Fibroblast of the aortic adventitia (primary cell): ENCODE measurements at regions not wholly inside any gene's neighbourhood (a gene's known extent, or its start where the extent isn't known, plus 50 kb on each side); places are given as distances from the start of the nearest gene placed in this dataset.

ENCODE experiments used
- DNase-seq: peaks from one replicate; pipeline ENCODE4 v3.0.0-alpha.2; 2010; ENCODE audit warnings: low read depth
- H3K4me3 ChIP-seq: 2 replicates; pipeline ENCODE4 v1.5.1; 2011; ENCODE audit warnings: low read depth, mild to moderate bottlenecking, control low read depth, low read length, moderate library complexity
- TF ChIP-seq, protein P1 (sequence below): IDR thresholded peaks from 2 replicates; pipeline ENCODE4 v1.5.1; 2011; ENCODE audit warnings: mild to moderate bottlenecking, low read length, control low read depth, inconsistent platforms; ENCODE audit not compliant: insufficient read depth

DNA sequence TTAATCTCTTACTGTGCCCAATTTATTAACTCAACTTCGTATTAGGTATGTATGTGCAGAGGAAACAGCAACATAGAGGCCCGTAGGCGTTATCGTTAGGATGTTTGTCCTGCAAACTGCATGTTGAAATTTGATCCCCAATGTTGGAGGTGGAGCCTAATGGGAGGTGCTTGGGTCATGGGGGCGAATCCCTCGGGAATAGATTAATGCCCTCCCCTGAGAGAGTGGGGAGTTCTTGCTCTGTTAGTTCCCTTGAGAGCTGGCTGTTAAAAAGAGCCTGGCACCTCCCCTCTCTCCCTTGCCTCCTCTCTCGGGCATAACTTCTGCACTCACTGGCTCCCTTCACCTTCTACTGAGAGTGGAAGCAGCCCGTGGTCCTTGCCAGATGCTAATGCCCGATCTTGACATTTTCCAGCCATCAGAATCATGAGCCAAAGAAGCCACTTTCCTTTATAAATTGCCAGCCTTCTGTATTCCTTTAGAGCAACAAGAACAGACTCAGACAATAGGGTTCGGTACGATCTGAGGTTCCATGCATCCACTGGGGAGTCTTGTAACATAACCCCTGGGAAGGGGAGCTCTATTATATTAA is 149.0 kb upstream of the RAB4A start:
- no peak for DNase-seq
- TF ChIP-seq, protein P1, sequence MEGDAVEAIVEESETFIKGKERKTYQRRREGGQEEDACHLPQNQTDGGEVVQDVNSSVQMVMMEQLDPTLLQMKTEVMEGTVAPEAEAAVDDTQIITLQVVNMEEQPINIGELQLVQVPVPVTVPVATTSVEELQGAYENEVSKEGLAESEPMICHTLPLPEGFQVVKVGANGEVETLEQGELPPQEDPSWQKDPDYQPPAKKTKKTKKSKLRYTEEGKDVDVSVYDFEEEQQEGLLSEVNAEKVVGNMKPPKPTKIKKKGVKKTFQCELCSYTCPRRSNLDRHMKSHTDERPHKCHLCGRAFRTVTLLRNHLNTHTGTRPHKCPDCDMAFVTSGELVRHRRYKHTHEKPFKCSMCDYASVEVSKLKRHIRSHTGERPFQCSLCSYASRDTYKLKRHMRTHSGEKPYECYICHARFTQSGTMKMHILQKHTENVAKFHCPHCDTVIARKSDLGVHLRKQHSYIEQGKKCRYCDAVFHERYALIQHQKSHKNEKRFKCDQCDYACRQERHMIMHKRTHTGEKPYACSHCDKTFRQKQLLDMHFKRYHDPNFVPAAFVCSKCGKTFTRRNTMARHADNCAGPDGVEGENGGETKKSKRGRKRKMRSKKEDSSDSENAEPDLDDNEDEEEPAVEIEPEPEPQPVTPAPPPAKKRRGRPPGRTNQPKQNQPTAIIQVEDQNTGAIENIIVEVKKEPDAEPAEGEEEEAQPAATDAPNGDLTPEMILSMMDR, result no peak
- no peak overlapping the region for H3K4me3 ChIP-seq

DNA sequence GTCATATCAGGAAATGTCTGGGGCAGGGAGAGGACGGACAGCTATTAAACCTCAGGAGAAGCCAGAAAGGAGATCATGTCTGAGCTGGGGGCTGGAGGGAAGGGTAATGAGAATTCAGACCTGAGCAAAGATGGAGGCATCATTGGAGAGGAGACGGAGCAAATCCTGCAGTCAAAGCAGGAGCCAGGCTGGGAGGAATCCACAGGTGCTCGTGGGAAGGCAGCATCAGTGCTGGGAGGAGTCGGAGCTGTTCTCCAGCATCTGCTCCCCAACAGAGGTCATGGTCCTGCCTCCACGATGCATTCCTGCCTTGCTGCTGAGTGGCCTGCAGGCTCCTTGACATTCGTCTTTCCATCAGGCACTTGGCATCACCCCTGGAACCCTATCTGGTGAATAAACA is 148.3 kb upstream of the RAB4A start:
- no peak for DNase-seq
- TF ChIP-seq, protein P1, result no peak
- H3K4me3 ChIP-seq, result no peak overlapping the region

DNA sequence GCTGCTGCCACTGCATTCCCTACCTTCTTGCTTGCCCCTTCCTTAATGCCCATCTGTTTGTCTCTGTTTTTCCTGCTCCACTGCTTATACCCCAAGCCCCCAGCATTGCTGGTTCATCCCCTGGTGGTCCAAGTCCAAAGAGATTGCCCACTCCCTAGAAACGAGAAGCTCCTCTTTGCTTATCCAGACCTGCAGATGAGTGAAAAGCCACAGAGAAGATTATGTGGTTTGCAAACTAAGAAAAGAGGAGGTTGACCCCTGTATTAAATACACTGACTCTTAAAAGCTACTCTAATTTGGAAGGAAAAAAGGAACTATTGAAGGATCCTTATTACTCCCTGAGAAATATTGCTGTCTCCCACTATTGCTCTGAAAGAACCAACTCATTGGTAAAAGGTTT is 146.8 kb upstream of the RAB4A start:
- DNase-seq, result no peak
- no peak overlapping the region for H3K4me3 ChIP-seq
- TF ChIP-seq, protein P1, result no peak

DNA sequence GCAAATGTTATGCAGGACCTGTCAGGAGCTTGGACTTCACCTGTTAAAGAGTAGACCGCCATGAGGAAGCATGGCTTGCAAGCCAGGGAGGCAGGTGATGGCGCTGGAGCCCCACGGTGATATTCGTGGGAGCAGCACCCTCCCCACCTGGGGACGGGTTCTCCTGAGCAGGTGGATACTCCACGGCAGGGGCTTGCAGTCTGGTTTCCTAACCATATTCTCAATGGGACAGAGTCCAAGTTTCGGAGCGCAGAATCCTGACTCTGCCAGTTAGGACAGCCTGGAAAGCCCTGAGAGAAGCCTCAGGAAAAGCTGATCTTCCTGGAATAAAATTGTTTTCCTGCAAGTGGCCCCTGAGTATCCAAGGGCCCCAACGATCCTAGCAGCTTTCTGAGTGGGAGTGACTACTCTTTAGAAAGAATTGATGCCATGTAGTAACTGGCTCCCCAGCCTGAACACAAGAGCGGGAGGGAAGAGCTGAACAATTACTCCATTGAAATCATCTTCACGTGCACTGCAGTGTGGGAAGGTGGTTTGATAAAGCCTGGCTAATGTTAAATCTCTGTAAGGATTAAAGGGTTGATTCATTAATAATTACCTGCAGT is 146.3 kb upstream of the RAB4A start:
- no peak for DNase-seq
- TF ChIP-seq, protein P1, result no peak
- H3K4me3 ChIP-seq, result no peak overlapping the region

- TF ChIP-seq, protein P1, result no peak
- DNase-seq, result no peak
- no peak overlapping the region for H3K4me3 ChIP-seq
Measured at GRCh38 chr1:229127301-229127700, 143.6 kb upstream of the RAB4A start.

GRCh38 chr1:229128066-229128608 is 142.8 kb upstream of the RAB4A start:
- no peak overlapping the region for H3K4me3 ChIP-seq
- TF ChIP-seq, protein P1, result no peak
- no peak for DNase-seq
